Breast epithelium (tissue), 3 donors: ENCODE measurements at regions not wholly inside any gene's neighbourhood (a gene's known extent, or its start where the extent isn't known, plus 50 kb on each side); places are given as distances from the start of the nearest gene placed in this dataset.

Experiments
- CTCF ChIP-seq, 3 donors: fragments of 450-650 bp; IDR thresholded peaks; one replicate each; pipeline ENCODE4 v1.5.1; 2016 to 2017; ENCODE audit warnings: antibody characterized with exemption in 3 of 3, mild to moderate bottlenecking in 3 of 3, moderate library complexity in 3 of 3
- POLR2A ChIP-seq: fragments of 450-650 bp; IDR thresholded peaks from one replicate; pipeline ENCODE4 v1.6.1; 2016; ENCODE audit warnings: antibody characterized with exemption, mild to moderate bottlenecking, moderate library complexity
- POLR2AphosphoS5 ChIP-seq, 3 donors: sonication (generic); formaldehyde crosslinking; IDR thresholded peaks; one replicate each; pipeline ENCODE4 v1.6.1; 2017; ENCODE audit warnings: antibody characterized with exemption in 3 of 3

- no peak for TF ChIP-seq CTCF (IDR thresholded peaks at IDR 0.05)
- no peak for TF ChIP-seq POLR2A
- no peak for TF ChIP-seq POLR2AphosphoS5 (IDR thresholded peaks at IDR 0.05)
Observed at GRCh38 chr22:35177811-35178210, 79.5 kb upstream of the HMGXB4 start.
